CD14-positive monocyte (primary cell): ENCODE measurements at regions not wholly inside any gene's neighbourhood (a gene's known extent, or its start where the extent isn't known, plus 50 kb on each side); places are given as distances from the start of the nearest gene placed in this dataset.

Experiments
- DNase-seq, 3 donors: peaks; one replicate each; pipeline ENCODE4 v3.0.0-alpha.2; 2011 to 2022
- H2AFZ ChIP-seq: 2 replicates; pipeline ENCODE4 v1.6.0; 2012; ENCODE audit warnings: mild to moderate bottlenecking, low read depth, low read length, inconsistent platforms; ENCODE audit not compliant: insufficient read depth, poor library complexity, severe bottlenecking
- H3K27ac ChIP-seq, 2 donors: 1 replicate in 1 of 2; 2 replicates in 1 of 2; pipeline ENCODE4 v1.5.1; 2012 to 2013; ENCODE audit warnings: low read length in 2 of 2, control low read depth in 1 of 2, inconsistent platforms in 1 of 2, low read depth in 1 of 2, mild to moderate bottlenecking in 1 of 2
- H3K27me3 ChIP-seq, 2 donors: one replicate each; pipeline versions ENCODE4 v1.6.0 to v1.6.1; 2011 to 2013; ENCODE audit warnings: low read length in 2 of 2; ENCODE audit not compliant: control insufficient read depth in 2 of 2, insufficient read depth in 2 of 2
- H3K36me3 ChIP-seq, 2 donors: replicated peaks in 1 of 2; 1 replicate in 1 of 2; 2 replicates in 1 of 2; pipeline versions ENCODE4 v1.5.1 to v1.6.1; 2012 to 2013; ENCODE audit warnings: low read length in 2 of 2, control low read depth in 1 of 2, inconsistent platforms in 1 of 2, mild to moderate bottlenecking in 1 of 2; ENCODE audit not compliant: insufficient read depth in 2 of 2, control insufficient read depth in 1 of 2
- H3K4me1 ChIP-seq, 2 donors: 1 replicate in 1 of 2; 2 replicates in 1 of 2; pipeline versions ENCODE4 v1.5.1 to v1.6.1; 2012 to 2013; ENCODE audit warnings: low read length in 2 of 2, control low read depth in 1 of 2, inconsistent platforms in 1 of 2, mild to moderate bottlenecking in 1 of 2, moderate library complexity in 1 of 2; ENCODE audit not compliant: insufficient read depth in 2 of 2, control insufficient read depth in 1 of 2
- H3K4me2 ChIP-seq: replicated peaks from 2 replicates; pipeline ENCODE3; 2012; ENCODE audit warnings: low read length, moderate library complexity, mild to moderate bottlenecking; ENCODE audit not compliant: poor library complexity, severe bottlenecking; ENCODE audit errors: extremely low read depth
- H3K4me3 ChIP-seq, 3 experiments: fragments of 200-600 bp in 1 of 3; sonication (generic) in 1 of 3; replicated peaks in 1 of 3; 1 replicate in 2 of 3; 2 replicates in 1 of 3; pipeline ENCODE4 v1.5.1; 2011 to 2013; ENCODE audit warnings: low read length in 3 of 3, mild to moderate bottlenecking in 3 of 3, control low read depth in 2 of 3, low read depth in 2 of 3, inconsistent platforms in 1 of 3, moderate library complexity in 1 of 3
- H3K79me2 ChIP-seq: 2 replicates; pipeline ENCODE4 v1.6.0; 2012; ENCODE audit warnings: mild to moderate bottlenecking, control low read depth, inconsistent platforms, low read length, moderate library complexity; ENCODE audit not compliant: insufficient read depth
- H3K9ac ChIP-seq: 2 replicates; pipeline ENCODE4 v1.6.0; 2017; ENCODE audit warnings: low read length, mild to moderate bottlenecking; ENCODE audit not compliant: insufficient read depth, poor library complexity, severe bottlenecking
- H3K9me3 ChIP-seq, 2 donors: replicated peaks in 1 of 2; 1 replicate in 1 of 2; 2 replicates in 1 of 2; pipeline versions ENCODE4 v1.5.1 to v1.6.1; 2012 to 2013; ENCODE audit warnings: low read length in 2 of 2, control low read depth in 1 of 2; ENCODE audit not compliant: control insufficient read depth in 1 of 2, insufficient read depth in 1 of 2
- H4K20me1 ChIP-seq: 2 replicates; pipeline ENCODE4 v1.6.0; 2012; ENCODE audit warnings: mild to moderate bottlenecking, low read length, control low read depth, moderate library complexity; ENCODE audit not compliant: insufficient read depth
- H3K27ac Mint-ChIP-seq, 7 donors: one replicate each; pipeline ENCODE4 v1.8.0; 2020; ENCODE audit warnings: mild to moderate bottlenecking in 7 of 7, mixed read lengths in 7 of 7, moderate library complexity in 6 of 7, inconsistent platforms in 2 of 7
- H3K27me3 Mint-ChIP-seq, 3 donors: one replicate each; pipeline ENCODE4 v1.8.0; 2021 to 2022; ENCODE audit warnings: low read depth in 3 of 3, mild to moderate bottlenecking in 3 of 3, mixed read lengths in 3 of 3, moderate library complexity in 3 of 3, inconsistent platforms in 1 of 3
- H3K36me3 Mint-ChIP-seq, 2 donors: one replicate each; pipeline ENCODE4 v1.8.0; 2020; ENCODE audit warnings: mixed read lengths in 2 of 2, inconsistent platforms in 1 of 2, mild to moderate bottlenecking in 1 of 2
- H3K4me1 Mint-ChIP-seq: one replicate; pipeline ENCODE4 v1.8.0; 2020; ENCODE audit warnings: mild to moderate bottlenecking, mixed read lengths
- H3K4me3 Mint-ChIP-seq, 2 donors: one replicate each; pipeline ENCODE4 v1.8.0; 2020; ENCODE audit warnings: mild to moderate bottlenecking in 2 of 2, mixed read lengths in 2 of 2, moderate library complexity in 1 of 2
- H3K9me3 Mint-ChIP-seq, 7 donors: one replicate each; pipeline ENCODE4 v1.8.0; 2020 to 2022; ENCODE audit warnings: mixed read lengths in 7 of 7, mild to moderate bottlenecking in 6 of 7, moderate library complexity in 6 of 7, inconsistent platforms in 2 of 7
- CTCF ChIP-seq: fragments of 200-600 bp; IDR thresholded peaks from one replicate; pipeline ENCODE4 v1.8.0; 2022; ENCODE audit warnings: antibody characterized with exemption, mild to moderate bottlenecking
- WGBS: methylation state at CpG from one replicate; pipeline ENCODE4 v1.1.5; 2013; ENCODE audit warnings: missing lambda C conversion rate; ENCODE audit not compliant: insufficient coverage; 5-methylcytosine and 5-hydroxymethylcytosine counted together
- intact Hi-C, 2 donors: fragments of 100-400 bp; cut with micrococcal nuclease; formaldehyde crosslinking; loops; one replicate each; pipeline versions ENCODE4 v1.15.0 to v1.15.1; 2023

GRCh38 chr5:67481362-67481761 lies 284.8 kb upstream of the CD180 start:
- Histone ChIP-seq H3K79me2 (no peaks in the 10 kb centered on the region), H3K4me3 (no peak overlapping the region), H4K20me1 (no peaks in the 10 kb centered on the region), H3K27ac (no peak overlapping the region), H3K27me3 (no peaks in the 10 kb centered on the region), H3K4me2 (no peak overlapping the region), H2AFZ (no peak overlapping the region), H3K4me1 (no peaks in the 10 kb centered on the region), H3K9ac (no peak overlapping the region), H3K36me3 (no peaks in the 10 kb centered on the region), H3K9me3 (no peaks in the 10 kb centered on the region)
- no peaks in the 10 kb centered on the region for H3K27me3 Mint-ChIP-seq
- WGBS: no CpG with 5 or more reads among the region's 1 CpG
- intact Hi-C loops: no loop called here
- no peaks in the 10 kb centered on the region for H3K4me1 Mint-ChIP-seq
- H3K27ac Mint-ChIP-seq: no peak overlapping the region
- peaks cover 0 to 4% (median 2%) of the 10 kb centered on the region in 7 donors for H3K9me3 Mint-ChIP-seq
- no peak overlapping the region for H3K4me3 Mint-ChIP-seq
- H3K36me3 Mint-ChIP-seq: no peaks in the 10 kb centered on the region
- no peak for DNase-seq
- no peak for TF ChIP-seq CTCF

DNA sequence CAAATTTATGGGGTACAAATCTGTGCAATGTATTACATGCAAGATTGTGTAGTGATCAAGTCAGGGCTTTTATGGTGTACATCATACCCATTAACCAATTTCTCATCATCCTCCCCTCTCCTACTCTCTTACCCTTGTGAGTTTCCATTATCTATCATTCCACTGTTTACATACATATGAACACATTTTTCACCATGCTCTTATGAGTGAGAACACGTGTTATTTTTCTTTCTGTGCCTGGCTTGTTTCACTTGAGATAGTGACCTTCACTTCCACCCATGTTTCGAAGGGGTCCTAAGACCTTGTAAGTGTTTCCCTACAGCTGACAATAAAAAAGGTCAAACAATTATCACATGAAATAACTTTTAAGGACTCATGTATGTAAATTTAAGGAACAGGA lies 281.7 kb upstream of the CD180 start:
- Histone ChIP-seq H3K9me3 (no peaks in the 10 kb centered on the region), H3K27me3 (no peaks in the 10 kb centered on the region), H3K79me2 (no peaks in the 10 kb centered on the region), H3K27ac (no peak overlapping the region), H3K36me3 (no peaks in the 10 kb centered on the region), H2AFZ (no peak overlapping the region), H3K4me1 (no peaks in the 10 kb centered on the region), H3K4me3 (no peak overlapping the region), H4K20me1 (no peaks in the 10 kb centered on the region), H3K4me2 (no peak overlapping the region), H3K9ac (no peak overlapping the region)
- 100% methylated on average over 1 of the region's 2 CpGs for WGBS
- Mint-ChIP-seq H3K36me3 (no peaks in the 10 kb centered on the region), H3K4me1 (no peaks in the 10 kb centered on the region), H3K27ac (no peak overlapping the region), H3K9me3 (no peaks in the 10 kb centered on the region), H3K4me3 (no peak overlapping the region), H3K27me3 (no peaks in the 10 kb centered on the region)
- no peak for TF ChIP-seq CTCF
- intact Hi-C loops: no loop called here
- no peak for DNase-seq
